Astrocyte (in vitro differentiated cells and primary cell): ENCODE measurements at regions not wholly inside any gene's neighbourhood (a gene's known extent, or its start where the extent isn't known, plus 50 kb on each side); places are given as distances from the start of the nearest gene placed in this dataset.
A peak's percentile ranks its signal among the peaks of the same experiment; 100 is the strongest.

Experiments used
- DNase-seq: peaks from one replicate; pipeline ENCODE4 v3.0.0-alpha.2; 2010; ENCODE audit warnings: low read depth
- FAIRE-seq: peaks from 2 replicates; lab custom pipeline; 2011; peaks lifted over from hg19 to GRCh38; lab: Jason Lieb, UNC
- H2AFZ ChIP-seq: 2 replicates; pipeline ENCODE4 v1.6.0; 2012; ENCODE audit warnings: low read depth, low read length, inconsistent platforms
- H3K27ac ChIP-seq: 2 replicates; pipeline ENCODE4 v1.5.1; 2011; ENCODE audit warnings: low read depth, low read length, inconsistent platforms
- H3K27me3 ChIP-seq: 2 replicates; pipeline ENCODE4 v1.6.0; 2011; ENCODE audit warnings: low read length, inconsistent platforms; ENCODE audit not compliant: insufficient read depth
- H3K36me3 ChIP-seq: 2 replicates; pipeline ENCODE4 v1.5.1; 2011; ENCODE audit warnings: low read length, inconsistent platforms; ENCODE audit not compliant: insufficient read depth
- H3K4me1 ChIP-seq: 2 replicates; pipeline ENCODE4 v1.5.1; 2011; ENCODE audit warnings: low read length, inconsistent platforms; ENCODE audit not compliant: insufficient read depth
- H3K4me2 ChIP-seq: 2 replicates; pipeline ENCODE4 v1.6.0; 2012; ENCODE audit warnings: low read length, inconsistent platforms
- H3K4me3 ChIP-seq: 2 replicates; pipeline ENCODE4 v1.5.1; 2011; ENCODE audit warnings: low read depth, mild to moderate bottlenecking, low read length, inconsistent platforms; ENCODE audit not compliant: insufficient read depth
- H3K79me2 ChIP-seq: 2 replicates; pipeline ENCODE4 v1.6.0; 2012; ENCODE audit warnings: mild to moderate bottlenecking, low read length, inconsistent platforms; ENCODE audit not compliant: insufficient read depth
- H3K9ac ChIP-seq: 2 replicates; pipeline ENCODE4 v1.6.0; 2012; ENCODE audit warnings: mild to moderate bottlenecking, low read length, inconsistent platforms
- H3K9me3 ChIP-seq: 2 replicates; pipeline ENCODE4 v1.5.1; 2012; ENCODE audit warnings: low read depth, mild to moderate bottlenecking, low read length, inconsistent platforms; ENCODE audit not compliant: insufficient read depth
- H4K20me1 ChIP-seq: 2 replicates; pipeline ENCODE4 v1.6.0; 2012; ENCODE audit warnings: low read length, inconsistent platforms; ENCODE audit not compliant: insufficient read depth
- H3K27ac Mint-ChIP-seq: one replicate; pipeline ENCODE4 v1.8.0; 2021; ENCODE audit warnings: mild to moderate bottlenecking, mixed read lengths; ENCODE audit not compliant: unreplicated experiment
- H3K27me3 Mint-ChIP-seq: one replicate; pipeline ENCODE4 v1.8.0; 2021; ENCODE audit warnings: low read depth, mixed read lengths; ENCODE audit not compliant: unreplicated experiment
- H3K36me3 Mint-ChIP-seq: one replicate; pipeline ENCODE4 v1.8.0; 2021; ENCODE audit warnings: low read depth, mixed read lengths; ENCODE audit not compliant: unreplicated experiment
- H3K4me1 Mint-ChIP-seq: one replicate; pipeline ENCODE4 v1.8.0; 2021; ENCODE audit warnings: low read depth, mixed read lengths; ENCODE audit not compliant: unreplicated experiment
- H3K4me3 Mint-ChIP-seq: one replicate; pipeline ENCODE4 v1.8.0; 2021; ENCODE audit warnings: mild to moderate bottlenecking, moderate library complexity, mixed read lengths; ENCODE audit not compliant: unreplicated experiment
- H3K9me3 Mint-ChIP-seq: one replicate; pipeline ENCODE4 v1.8.0; 2021; ENCODE audit warnings: mild to moderate bottlenecking, mixed read lengths; ENCODE audit not compliant: unreplicated experiment
- CTCF ChIP-seq: IDR thresholded peaks from 2 replicates; pipeline ENCODE4 v1.5.1; 2011; ENCODE audit warnings: low read depth, mild to moderate bottlenecking, inconsistent platforms, low read length, moderate library complexity; ENCODE audit not compliant: insufficient read depth
- EZH2 ChIP-seq: IDR thresholded peaks from 2 replicates; pipeline ENCODE4 v1.6.1; 2012; ENCODE audit warnings: mild to moderate bottlenecking, low read length, inconsistent platforms; ENCODE audit not compliant: insufficient read depth

DNA sequence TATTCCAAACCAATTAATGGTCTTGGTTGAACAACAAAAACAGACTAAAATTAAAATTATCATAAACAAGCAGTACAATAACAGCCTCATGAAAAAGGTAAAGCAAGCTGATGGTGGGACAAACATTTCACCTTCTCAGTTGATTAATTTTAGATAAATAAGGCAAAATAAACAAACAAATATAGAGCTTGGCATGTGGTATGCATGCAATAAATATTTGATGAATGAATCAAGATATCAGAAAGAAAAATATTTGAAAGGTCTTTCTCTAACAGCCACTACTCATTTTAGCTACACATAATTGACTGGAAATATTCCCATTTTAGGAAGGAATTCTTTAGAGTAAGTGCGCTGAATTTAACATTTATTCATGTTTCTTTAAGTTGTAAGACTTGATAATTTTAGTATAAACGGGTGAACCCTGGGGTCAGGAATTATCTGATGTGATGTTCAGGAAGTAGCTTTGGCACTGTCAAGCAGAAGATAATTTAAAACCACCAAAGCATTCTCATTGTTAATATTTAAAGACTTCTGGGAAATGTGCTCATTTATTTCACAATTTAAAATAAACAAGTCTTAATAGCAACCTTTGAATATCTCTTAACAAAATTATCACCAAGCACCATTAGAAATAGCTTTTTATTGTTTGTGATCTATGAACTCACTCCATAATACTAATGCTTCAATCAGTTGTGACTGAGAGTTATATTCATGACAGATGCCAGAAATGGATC is 372.3 kb upstream of the TGFBR2 start:
- Mint-ChIP-seq H3K9me3 (peaks cover 2% of the 10 kb centered on the region), H3K27me3 (peaks cover 2% of the 10 kb centered on the region), H3K4me1 (no peaks in the 10 kb centered on the region), H3K27ac (no peak overlapping the region), H3K4me3 (no peak overlapping the region), H3K36me3 (peaks cover 2% of the 10 kb centered on the region)
- Histone ChIP-seq H3K36me3 (no peaks in the 10 kb centered on the region), H3K4me1 (peaks cover 3% of the 10 kb centered on the region), H3K27me3 (no peaks in the 10 kb centered on the region), H3K79me2 (no peaks in the 10 kb centered on the region), H3K4me3 (no peak overlapping the region), H3K9ac (no peak overlapping the region), H3K9me3 (no peaks in the 10 kb centered on the region), H4K20me1 (no peaks in the 10 kb centered on the region), H2AFZ (no peak overlapping the region), H3K27ac (no peak overlapping the region), H3K4me2 (no peak overlapping the region)
- DNase-seq = no peak
- FAIRE-seq = peak; percentile 54
- TF ChIP-seq EZH2 (no peak), CTCF (no peak)

GRCh38 chr3:30236011-30236410 is 370.4 kb upstream of the TGFBR2 start:
- H3K4me3 ChIP-seq = no peak overlapping the region
- Mint-ChIP-seq H3K9me3 (peaks cover 2% of the 10 kb centered on the region), H3K4me1 (no peaks in the 10 kb centered on the region), H3K36me3 (peaks cover 2% of the 10 kb centered on the region), H3K27me3 (peaks cover 1% of the 10 kb centered on the region), H3K4me3 (no peak overlapping the region), H3K27ac (no peak overlapping the region)
- FAIRE-seq = no peak
- peaks cover 3% of the 10 kb centered on the region for H3K4me1 ChIP-seq
- H3K36me3 ChIP-seq = no peaks in the 10 kb centered on the region
- H3K9me3 ChIP-seq = no peaks in the 10 kb centered on the region
- H3K27me3 ChIP-seq = no peaks in the 10 kb centered on the region
- H3K9ac ChIP-seq = no peak overlapping the region
- H3K79me2 ChIP-seq = no peaks in the 10 kb centered on the region
- no peak overlapping the region for H2AFZ ChIP-seq
- H4K20me1 ChIP-seq = no peaks in the 10 kb centered on the region
- DNase-seq = no peak
- no peak overlapping the region for H3K4me2 ChIP-seq
- no peak overlapping the region for H3K27ac ChIP-seq
- no peak for TF ChIP-seq CTCF
- no peak for TF ChIP-seq EZH2

DNA sequence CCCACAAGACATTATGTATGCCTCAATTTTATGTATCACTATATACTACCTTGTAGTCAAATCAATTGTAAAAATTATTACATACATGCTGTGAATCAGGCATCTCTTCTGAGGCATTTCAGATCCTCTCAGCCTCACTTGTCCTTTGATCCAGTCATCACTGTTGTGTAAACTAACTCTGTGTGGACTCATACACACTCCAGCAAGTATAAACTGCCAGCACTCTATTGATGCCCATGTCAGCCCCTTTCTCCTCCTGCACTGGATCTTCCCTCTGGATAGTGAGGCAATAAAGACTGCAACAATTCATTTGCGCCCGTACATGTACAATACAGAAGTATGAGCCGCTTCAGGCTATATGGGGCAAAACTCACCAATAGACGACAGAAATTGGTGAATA is 364.7 kb upstream of the TGFBR2 start:
- no peaks in the 10 kb centered on the region for H3K4me1 ChIP-seq
- H3K4me3 Mint-ChIP-seq = no peak overlapping the region
- H3K4me3 ChIP-seq = no peak overlapping the region
- H3K79me2 ChIP-seq = no peaks in the 10 kb centered on the region
- no peaks in the 10 kb centered on the region for H3K9me3 ChIP-seq
- no peak overlapping the region for H3K27ac Mint-ChIP-seq
- no peaks in the 10 kb centered on the region for H3K27me3 Mint-ChIP-seq
- peaks cover 2% of the 10 kb centered on the region for H3K36me3 Mint-ChIP-seq
- H3K4me2 ChIP-seq = no peak overlapping the region
- FAIRE-seq (peak; percentile 41), DNase-seq (no peak)
- H3K9ac ChIP-seq = no peak overlapping the region
- H3K36me3 ChIP-seq = no peaks in the 10 kb centered on the region
- H4K20me1 ChIP-seq = no peaks in the 10 kb centered on the region
- no peak for TF ChIP-seq CTCF
- no peak for TF ChIP-seq EZH2
- peaks cover 12% of the 10 kb centered on the region for H3K4me1 Mint-ChIP-seq
- H3K9me3 Mint-ChIP-seq = peaks cover 2% of the 10 kb centered on the region
- no peak overlapping the region for H2AFZ ChIP-seq
- no peak overlapping the region for H3K27ac ChIP-seq
- H3K27me3 ChIP-seq = no peaks in the 10 kb centered on the region
